Inferior parietal cortex (tissue), 1 donor: ENCODE measurements at regions not wholly inside any gene's neighbourhood (a gene's known extent, or its start where the extent isn't known, plus 50 kb on each side); places are given as distances from the start of the nearest gene placed in this dataset.

Source experiments
- DNase-seq: peaks from one replicate; pipeline ENCODE4 v3.0.0-alpha.2; 2016; ENCODE audit errors: extremely low spot score

- DNase-seq, result no peak
Observed at GRCh38 chr2:128492966-128493811, 174.5 kb upstream of the HS6ST1 start.

- no peak for DNase-seq
Observed at GRCh38 chr2:128493880-128494279, 175.2 kb upstream of the HS6ST1 start.

- no peak for DNase-seq
Observed at GRCh38 chr2:128494307-128494639, 175.6 kb upstream of the HS6ST1 start.

- no peak for DNase-seq
Observed at GRCh38 chr2:128494640-128495321, 176.1 kb upstream of the HS6ST1 start.

- no peak for DNase-seq
Observed at GRCh38 chr2:128495996-128496547, 177.4 kb upstream of the HS6ST1 start.

- DNase-seq, result no peak
Observed at GRCh38 chr2:128496700-128497099, 178.0 kb upstream of the HS6ST1 start.

GRCh38 chr2:128497461-128497860 is 178.8 kb upstream of the HS6ST1 start:
- DNase-seq, result no peak

GRCh38 chr2:128498086-128498485 is 179.4 kb upstream of the HS6ST1 start:
- DNase-seq, result no peak

- no peak for DNase-seq
Observed at GRCh38 chr2:128498589-128498988, 179.9 kb upstream of the HS6ST1 start.

GRCh38 chr2:128499367-128500137 is 180.9 kb upstream of the HS6ST1 start:
- DNase-seq, result no peak

- no peak for DNase-seq
Observed at GRCh38 chr2:128500138-128500800, 181.6 kb upstream of the HS6ST1 start.

GRCh38 chr2:128501006-128501690 is 182.5 kb upstream of the HS6ST1 start:
- DNase-seq, result no peak

- no peak for DNase-seq
Observed at GRCh38 chr2:128501700-128502099, 183.0 kb upstream of the HS6ST1 start.

- no peak for DNase-seq
Observed at GRCh38 chr2:128502200-128502599, 183.5 kb upstream of the HS6ST1 start.

GRCh38 chr2:128502638-128503246 is 184.1 kb upstream of the HS6ST1 start:
- no peak for DNase-seq

- no peak for DNase-seq
Observed at GRCh38 chr2:128503399-128504245, 185.0 kb upstream of the HS6ST1 start.

- no peak for DNase-seq
Observed at GRCh38 chr2:128504246-128505149, 185.8 kb upstream of the HS6ST1 start.

GRCh38 chr2:128505150-128505490 is 186.5 kb upstream of the HS6ST1 start:
- no peak for DNase-seq
